ENCODE measurements at regions not wholly inside any gene's neighbourhood (a gene's known extent, or its start where the extent isn't known, plus 50 kb on each side); places are given as distances from the start of the nearest gene placed in this dataset.

DNA sequence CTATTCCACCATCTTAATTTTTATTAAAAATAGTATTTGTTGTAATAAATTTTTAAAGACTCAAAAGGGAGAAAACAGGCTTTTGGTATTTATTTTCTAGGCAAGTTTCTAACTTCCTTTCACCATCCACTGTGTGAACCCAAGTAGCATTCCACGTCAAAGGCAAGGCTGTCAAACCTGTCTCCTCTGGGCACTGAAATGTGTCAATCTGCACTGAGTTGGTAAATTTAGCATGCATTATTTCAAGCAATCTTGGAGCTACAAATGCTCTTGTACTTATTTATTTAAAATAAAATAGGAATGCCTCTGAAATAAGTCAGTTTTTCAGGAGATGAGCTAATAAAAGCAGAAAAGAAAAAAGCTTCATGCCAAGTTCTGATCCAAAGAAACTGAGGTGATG lies 130.9 kb upstream of the CNTNAP5 start:
- Histone ChIP-seq H3K27ac (no peak overlapping the region), H3K36me3 (no peaks in the 10 kb centered on the region), H3K4me1 (no peaks in the 10 kb centered on the region), H3K4me3 (no peak overlapping the region), H3K9me3 (peaks cover 6 to 12% of the 10 kb centered on the region in 2 donors), H3K27me3 (no peaks in the 10 kb centered on the region)
- no peak for DNase-seq
- in situ Hi-C loops (cut with MboI; ENCODE audit: low pct_ligation_motif_present in 1 of 4, low pct_unique_long_range_greater_than_20kb in 1 of 4, low sequenced_read_pairs in 3 of 4) (no loop called here), intact Hi-C loops (cut with DNase I; ENCODE audit: low total_unique reads) (no loop called here)
- TF ChIP-seq EP300 (IDR thresholded peaks at IDR 0.05; ENCODE audit: low read depth) (no peak), POLR2A (IDR thresholded peaks at IDR 0.05) (no peak), POLR2AphosphoS5 (IDR thresholded peaks at IDR 0.05) (no peak)
- TF ChIP-seq, protein P1, sequence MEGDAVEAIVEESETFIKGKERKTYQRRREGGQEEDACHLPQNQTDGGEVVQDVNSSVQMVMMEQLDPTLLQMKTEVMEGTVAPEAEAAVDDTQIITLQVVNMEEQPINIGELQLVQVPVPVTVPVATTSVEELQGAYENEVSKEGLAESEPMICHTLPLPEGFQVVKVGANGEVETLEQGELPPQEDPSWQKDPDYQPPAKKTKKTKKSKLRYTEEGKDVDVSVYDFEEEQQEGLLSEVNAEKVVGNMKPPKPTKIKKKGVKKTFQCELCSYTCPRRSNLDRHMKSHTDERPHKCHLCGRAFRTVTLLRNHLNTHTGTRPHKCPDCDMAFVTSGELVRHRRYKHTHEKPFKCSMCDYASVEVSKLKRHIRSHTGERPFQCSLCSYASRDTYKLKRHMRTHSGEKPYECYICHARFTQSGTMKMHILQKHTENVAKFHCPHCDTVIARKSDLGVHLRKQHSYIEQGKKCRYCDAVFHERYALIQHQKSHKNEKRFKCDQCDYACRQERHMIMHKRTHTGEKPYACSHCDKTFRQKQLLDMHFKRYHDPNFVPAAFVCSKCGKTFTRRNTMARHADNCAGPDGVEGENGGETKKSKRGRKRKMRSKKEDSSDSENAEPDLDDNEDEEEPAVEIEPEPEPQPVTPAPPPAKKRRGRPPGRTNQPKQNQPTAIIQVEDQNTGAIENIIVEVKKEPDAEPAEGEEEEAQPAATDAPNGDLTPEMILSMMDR (IDR thresholded peaks at IDR 0.05), result no peak
- 82 to 100% methylated on average over 1 of the region's 1 CpG for WGBS, 2 donors (ENCODE audit: low coverage in 1 of 2)

DNA sequence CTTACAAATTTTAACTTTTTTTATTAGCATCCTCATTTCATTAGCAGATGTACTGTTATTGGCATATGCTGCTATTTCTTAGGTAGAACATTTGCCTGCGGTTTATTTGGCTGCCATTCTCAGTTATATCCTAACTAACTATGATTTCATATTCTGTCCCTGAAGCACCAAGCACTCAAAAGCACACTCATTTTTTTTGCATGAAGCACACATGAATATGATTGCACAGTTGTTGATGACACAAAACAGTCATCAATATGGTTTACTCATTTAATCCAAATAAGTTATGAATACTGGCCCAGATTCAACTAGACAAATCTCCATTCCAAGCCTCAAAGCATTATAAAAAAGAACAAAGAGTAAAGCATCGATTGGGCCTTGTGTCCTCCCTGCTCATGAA lies 129.4 kb upstream of the CNTNAP5 start:
- peaks cover 6 to 15% of the 10 kb centered on the region in 2 donors for H3K9me3 ChIP-seq
- no peak overlapping the region for H3K4me3 ChIP-seq
- no peaks in the 10 kb centered on the region for H3K27me3 ChIP-seq
- intact Hi-C loops (cut with DNase I; ENCODE audit: low total_unique reads), result no loop called here
- H3K4me1 ChIP-seq, result no peaks in the 10 kb centered on the region
- TF ChIP-seq POLR2AphosphoS5 (IDR thresholded peaks at IDR 0.05) (no peak), EP300 (IDR thresholded peaks at IDR 0.05; ENCODE audit: low read depth) (no peak), POLR2A (IDR thresholded peaks at IDR 0.05) (no peak)
- TF ChIP-seq, protein P1 (IDR thresholded peaks at IDR 0.05), result no peak
- WGBS, 2 donors (ENCODE audit: low coverage in 1 of 2), result 66% methylated on average over 2 of the region's 2 CpGs
- in situ Hi-C loops (cut with MboI; ENCODE audit: low pct_ligation_motif_present in 1 of 4, low pct_unique_long_range_greater_than_20kb in 1 of 4, low sequenced_read_pairs in 3 of 4), result no loop called here
- H3K27ac ChIP-seq, result no peak overlapping the region
- no peaks in the 10 kb centered on the region for H3K36me3 ChIP-seq
- no peak for DNase-seq

DNA sequence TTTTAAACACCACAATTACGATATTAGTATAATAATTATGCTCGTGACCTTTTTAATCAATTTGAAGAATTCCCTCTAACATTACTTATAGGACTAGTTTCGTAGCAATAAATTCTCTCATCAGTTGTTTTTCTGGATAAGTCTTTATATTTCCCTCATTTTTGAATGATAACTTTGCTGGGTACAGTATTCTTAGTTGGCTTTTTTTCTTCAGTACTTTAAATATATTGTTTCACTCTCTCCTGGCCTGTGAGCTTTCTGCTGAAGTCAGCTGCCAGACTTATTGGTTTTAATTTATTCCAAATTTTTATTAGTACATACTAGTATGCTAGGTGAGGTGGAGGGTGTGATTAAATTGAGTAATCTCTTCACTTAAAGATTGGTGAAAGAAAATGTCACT lies 123.8 kb upstream of the CNTNAP5 start:
- H3K4me1 ChIP-seq, result no peaks in the 10 kb centered on the region
- TF ChIP-seq EP300 (IDR thresholded peaks at IDR 0.05; ENCODE audit: low read depth), result no peak
- TF ChIP-seq, protein P1 (IDR thresholded peaks at IDR 0.05), result no peak
- no peak for TF ChIP-seq POLR2A (IDR thresholded peaks at IDR 0.05)
- TF ChIP-seq POLR2AphosphoS5 (IDR thresholded peaks at IDR 0.05), result no peak
- H3K27me3 ChIP-seq, result no peaks in the 10 kb centered on the region
- intact Hi-C loops (cut with DNase I; ENCODE audit: low total_unique reads), result no loop called here
- no peak overlapping the region for H3K4me3 ChIP-seq
- no peak for DNase-seq
- H3K36me3 ChIP-seq, result no peaks in the 10 kb centered on the region
- H3K27ac ChIP-seq, result no peak overlapping the region
- WGBS, 2 donors (ENCODE audit: low coverage in 1 of 2), result 69 to 73% methylated on average over 3 of the region's 3 CpGs
- in situ Hi-C loops (cut with MboI; ENCODE audit: low pct_ligation_motif_present in 1 of 4, low pct_unique_long_range_greater_than_20kb in 1 of 4, low sequenced_read_pairs in 3 of 4), result no loop called here
- peaks cover 13 to 18% of the 10 kb centered on the region in 2 donors for H3K9me3 ChIP-seq

DNA sequence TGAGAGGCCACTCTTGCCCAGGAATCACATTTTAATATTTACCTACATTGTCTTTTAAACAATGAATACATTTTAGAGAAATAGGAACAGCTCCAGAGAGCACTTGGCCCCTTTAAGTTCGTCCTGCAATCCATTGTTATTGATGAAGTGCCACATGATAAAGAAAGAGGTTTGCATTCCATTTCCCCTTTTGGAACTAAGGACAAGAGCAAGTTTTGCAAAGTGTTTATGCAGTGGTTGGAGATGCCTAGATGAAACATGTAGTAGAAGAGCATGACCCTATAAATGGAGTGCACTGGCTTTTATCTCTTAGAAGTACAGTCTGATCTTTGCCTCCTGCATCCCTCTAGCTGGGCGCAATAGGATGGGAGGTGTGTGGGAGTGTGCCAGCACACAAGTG lies 118.7 kb upstream of the CNTNAP5 start:
- Histone ChIP-seq H3K27me3 (no peaks in the 10 kb centered on the region), H3K27ac (no peak overlapping the region), H3K4me1 (no peaks in the 10 kb centered on the region), H3K36me3 (no peaks in the 10 kb centered on the region), H3K9me3 (peaks cover 0 to 6% of the 10 kb centered on the region in 2 donors), H3K4me3 (no peak overlapping the region)
- in situ Hi-C loops (cut with MboI; ENCODE audit: low pct_ligation_motif_present in 1 of 4, low pct_unique_long_range_greater_than_20kb in 1 of 4, low sequenced_read_pairs in 3 of 4), result no loop called here
- no peak for DNase-seq
- TF ChIP-seq EP300 (IDR thresholded peaks at IDR 0.05; ENCODE audit: low read depth), result no peak
- TF ChIP-seq, protein P1 (IDR thresholded peaks at IDR 0.05), result no peak
- TF ChIP-seq POLR2AphosphoS5 (IDR thresholded peaks at IDR 0.05), result no peak
- no peak for TF ChIP-seq POLR2A (IDR thresholded peaks at IDR 0.05)
- intact Hi-C loops (cut with DNase I; ENCODE audit: low total_unique reads), result no loop called here
- WGBS, 2 donors (ENCODE audit: low coverage in 1 of 2), result 46 to 62% methylated on average over 2 of the region's 2 CpGs
